SK-N-SH (cell line): ENCODE measurements at regions not wholly inside any gene's neighbourhood (a gene's known extent, or its start where the extent isn't known, plus 50 kb on each side); places are given as distances from the start of the nearest gene placed in this dataset.

Source experiments
- CTCF ChIA-PET: fragments of 300-600, 350-600 bp; formaldehyde crosslinking; extraction: SDS; loops from one replicate; lab custom pipeline; 2021; lab: Yijun Ruan, JAX
- POLR2A ChIA-PET: fragments of 350-600 bp; sonication (Branson Sonifier 250); formaldehyde crosslinking; extraction: SDS; loops from one replicate; lab custom pipeline; 2020; ENCODE audit warnings: antibody characterized with exemption, inconsistent platforms; lab: Yijun Ruan, JAX
- DNase-seq: peaks from one replicate; pipeline ENCODE4 v3.0.0; 2012
- H2AFZ ChIP-seq: fragments of 200-600 bp; sonication (generic); 2 replicates; pipeline ENCODE4 v1.8.1; 2016; ENCODE audit warnings: antibody characterized with exemption, mild to moderate bottlenecking, low read depth
- H3F3A ChIP-seq: fragments of 200-600 bp; sonication (generic); replicated peaks from 2 replicates; pipeline ENCODE3; 2016; ENCODE audit warnings: antibody characterized with exemption, mild to moderate bottlenecking; ENCODE audit not compliant: insufficient read depth
- H3K27ac ChIP-seq, 2 experiments: fragments of 200-500 bp in 1 of 2; fragments of 200-600 bp in 1 of 2; sonication (Bioruptor generic) in 1 of 2; sonication (generic), shearing (Covaris generic) in 1 of 2; 2 replicates each; pipeline versions ENCODE4 v1.5.1 to v1.6.1; 2014 to 2016; ENCODE audit warnings: low read depth in 2 of 2, inconsistent platforms in 1 of 2, low read length in 1 of 2, mild to moderate bottlenecking in 1 of 2, mixed read lengths in 1 of 2
- H3K27me3 ChIP-seq: fragments of 200-600 bp; sonication (generic), shearing (Covaris generic); 2 replicates; pipeline ENCODE4 v1.6.1; 2016; ENCODE audit warnings: mixed run types; ENCODE audit not compliant: insufficient read depth
- H3K36me3 ChIP-seq, 2 experiments: fragments of 200-500 bp in 1 of 2; fragments of 200-600 bp in 1 of 2; sonication (Bioruptor generic) in 1 of 2; sonication (generic) in 1 of 2; replicated peaks in 1 of 2; 2 replicates each; pipeline versions ENCODE3 to v1.5.1; 2014 to 2016; ENCODE audit warnings: low read length in 1 of 2, mild to moderate bottlenecking in 1 of 2; ENCODE audit not compliant: insufficient read depth in 2 of 2, control insufficient read depth in 1 of 2
- H3K4me1 ChIP-seq, 2 experiments: fragments of 200-500 bp in 1 of 2; fragments of 200-600 bp in 1 of 2; sonication (Bioruptor generic) in 1 of 2; sonication (generic), shearing (Covaris generic) in 1 of 2; 2 replicates each; pipeline versions ENCODE4 v1.5.1 to v1.6.1; 2014 to 2016; ENCODE audit warnings: low read depth in 1 of 2, low read length in 1 of 2, mixed run types in 1 of 2; ENCODE audit not compliant: insufficient read depth in 2 of 2, control insufficient read depth in 1 of 2
- H3K4me2 ChIP-seq: fragments of 200-600 bp; sonication (generic), shearing (Covaris generic); 2 replicates; pipeline ENCODE4 v1.6.1; 2017; ENCODE audit warnings: mixed run types
- H3K4me3 ChIP-seq, 2 experiments: fragments of 200-500 bp in 1 of 2; fragments of 200-600 bp in 1 of 2; sonication (Bioruptor generic) in 1 of 2; sonication (generic), shearing (Covaris generic) in 1 of 2; 2 replicates each; pipeline versions ENCODE4 v1.5.1 to v1.8.1; 2014 to 2016; ENCODE audit warnings: low read depth in 2 of 2, inconsistent platforms in 1 of 2, low read length in 1 of 2, mild to moderate bottlenecking in 1 of 2, mixed read lengths in 1 of 2, moderate library complexity in 1 of 2
- H3K79me2 ChIP-seq: fragments of 200-600 bp; sonication (generic); 2 replicates; pipeline ENCODE4 v1.8.1; 2017; ENCODE audit warnings: mild to moderate bottlenecking; ENCODE audit not compliant: insufficient read depth
- H3K9ac ChIP-seq: fragments of 200-600 bp; sonication (generic); 2 replicates; pipeline ENCODE4 v1.6.1; 2017; ENCODE audit warnings: mixed run types
- H3K9me2 ChIP-seq: fragments of 200-600 bp; sonication (generic); 2 replicates; pipeline ENCODE4 v1.6.1; 2017; ENCODE audit warnings: mixed run types
- H3K9me3 ChIP-seq: fragments of 200-600 bp; sonication (generic); 2 replicates; pipeline ENCODE4 v1.6.1; 2017; ENCODE audit warnings: mixed run types, mild to moderate bottlenecking, moderate library complexity
- H4K20me1 ChIP-seq: fragments of 200-600 bp; sonication (generic); 2 replicates; pipeline ENCODE4 v1.6.1; 2017; ENCODE audit warnings: mild to moderate bottlenecking, mixed run types; ENCODE audit not compliant: insufficient read depth
- ELF1 ChIP-seq: IDR thresholded peaks from 2 replicates; pipeline ENCODE4 v1.4.0; 2012
- FOXJ3 ChIP-seq: sonication (generic); formaldehyde crosslinking; IDR thresholded peaks from 2 replicates; pipeline ENCODE4 v1.5.1; 2020; ENCODE audit warnings: mild to moderate bottlenecking, missing genetic modification reagents
- FOXM1 ChIP-seq: IDR thresholded peaks from 2 replicates; pipeline ENCODE4 v1.4.0; 2012; ENCODE audit warnings: low read depth, mild to moderate bottlenecking
- GABPA ChIP-seq: IDR thresholded peaks from 2 replicates; pipeline ENCODE4 v1.4.0; 2012; ENCODE audit warnings: low read depth, mild to moderate bottlenecking
- GATA2 ChIP-seq: sonication (generic); formaldehyde crosslinking; IDR thresholded peaks from 2 replicates; pipeline ENCODE4 v1.5.0; 2020; ENCODE audit warnings: mild to moderate bottlenecking, missing genetic modification reagents
- RAD21 ChIP-seq: IDR thresholded peaks from 2 replicates; pipeline ENCODE4 v1.6.1; 2012; ENCODE audit warnings: mild to moderate bottlenecking, low read length
- RCOR1 ChIP-seq: fragments of 150-350 bp; IDR thresholded peaks from 2 replicates; pipeline ENCODE4 v1.6.1; 2017; ENCODE audit warnings: antibody characterized with exemption, low read length
- RFX5 ChIP-seq: IDR thresholded peaks from 2 replicates; pipeline ENCODE4 v1.6.1; 2012; ENCODE audit warnings: mild to moderate bottlenecking, improper control_type of control experiment, low read length
- SIN3A ChIP-seq: IDR thresholded peaks from 2 replicates; pipeline ENCODE4 v1.6.1; 2012; ENCODE audit warnings: low read depth, mild to moderate bottlenecking, low read length, moderate library complexity, borderline replicate concordance
- SMC3 ChIP-seq: IDR thresholded peaks from 2 replicates; pipeline ENCODE4 v1.6.1; 2012; ENCODE audit warnings: low read depth, low read length, improper control_type of control experiment
- USF2 ChIP-seq: fragments of 150-350 bp; IDR thresholded peaks from 2 replicates; pipeline ENCODE4 v1.6.1; 2017; ENCODE audit warnings: antibody characterized with exemption, low read length, low read depth, borderline replicate concordance
- YY1 ChIP-seq: IDR thresholded peaks from 2 replicates; pipeline ENCODE4 v1.4.0; 2012; ENCODE audit warnings: low read depth, mild to moderate bottlenecking
- WGBS: methylation state at CpG from one replicate; pipeline ENCODE4 v1.1.6; 2017; ENCODE audit warnings: low lambda C conversion rate; 5-methylcytosine and 5-hydroxymethylcytosine counted together
- TF ChIP-seq, protein P1 (sequence below): fragments of 150-350 bp; IDR thresholded peaks from 2 replicates; pipeline ENCODE4 v1.6.1; 2016; ENCODE audit warnings: mild to moderate bottlenecking, low read depth, low read length
- TF ChIP-seq, protein P2 (sequence below): IDR thresholded peaks from 2 replicates; pipeline ENCODE4 v1.4.0; 2012; ENCODE audit warnings: low read depth, borderline replicate concordance
- TF ChIP-seq, protein P3 (sequence below): fragments of 200-600 bp; sonication (generic); IDR thresholded peaks from 2 replicates; pipeline ENCODE4 v1.6.1; 2017; ENCODE audit warnings: antibody characterized with exemption, mild to moderate bottlenecking, moderate library complexity

DNA sequence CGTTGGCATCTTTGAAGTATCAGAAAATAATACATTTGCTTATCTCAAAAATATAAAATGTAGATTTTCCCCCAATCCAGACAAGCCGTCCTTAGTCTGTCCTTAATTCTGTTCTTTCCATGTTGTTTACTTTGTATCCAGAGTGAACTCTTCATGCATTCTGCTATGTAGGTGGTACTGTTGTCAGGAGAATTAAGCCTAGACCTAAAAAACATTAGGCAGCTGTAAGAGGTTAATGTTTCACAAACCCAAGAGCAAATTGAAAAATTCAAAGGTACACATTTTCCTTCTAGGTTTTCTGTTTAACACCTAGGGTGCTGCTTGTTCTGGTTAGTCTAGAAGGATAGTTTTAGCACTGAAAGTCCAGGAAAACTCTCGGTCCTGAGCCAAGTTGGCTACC, 426.4 kb downstream of the QKI start:
- Histone ChIP-seq H3K27ac (no peak overlapping the region), H3K36me3 (no peaks in the 10 kb centered on the region), H3F3A (no peaks in the 10 kb centered on the region), H3K4me2 (no peak overlapping the region), H3K4me1 (peaks cover 0 to 3% of the 10 kb centered on the region in 2 experiments; a peak in 2 of 4 replicates), H3K9ac (no peak overlapping the region), H3K9me2 (no peaks in the 10 kb centered on the region), H3K27me3 (no peaks in the 10 kb centered on the region), H3K79me2 (no peaks in the 10 kb centered on the region), H4K20me1 (no peaks in the 10 kb centered on the region), H3K9me3 (no peaks in the 10 kb centered on the region), H2AFZ (no peak overlapping the region), H3K4me3 (no peak overlapping the region)
- ChIA-PET POLR2A (no interaction called here), CTCF (no interaction called here)
- no peak for DNase-seq
- TF ChIP-seq ELF1 (no peak), SIN3A (no peak), RFX5 (no peak), SMC3 (no peak), USF2 (no peak), FOXM1 (no peak)
- TF ChIP-seq, protein P1, sequence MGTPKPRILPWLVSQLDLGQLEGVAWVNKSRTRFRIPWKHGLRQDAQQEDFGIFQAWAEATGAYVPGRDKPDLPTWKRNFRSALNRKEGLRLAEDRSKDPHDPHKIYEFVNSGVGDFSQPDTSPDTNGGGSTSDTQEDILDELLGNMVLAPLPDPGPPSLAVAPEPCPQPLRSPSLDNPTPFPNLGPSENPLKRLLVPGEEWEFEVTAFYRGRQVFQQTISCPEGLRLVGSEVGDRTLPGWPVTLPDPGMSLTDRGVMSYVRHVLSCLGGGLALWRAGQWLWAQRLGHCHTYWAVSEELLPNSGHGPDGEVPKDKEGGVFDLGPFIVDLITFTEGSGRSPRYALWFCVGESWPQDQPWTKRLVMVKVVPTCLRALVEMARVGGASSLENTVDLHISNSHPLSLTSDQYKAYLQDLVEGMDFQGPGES, result no peak
- 25% methylated on average over 3 of the region's 3 CpGs for WGBS

DNA sequence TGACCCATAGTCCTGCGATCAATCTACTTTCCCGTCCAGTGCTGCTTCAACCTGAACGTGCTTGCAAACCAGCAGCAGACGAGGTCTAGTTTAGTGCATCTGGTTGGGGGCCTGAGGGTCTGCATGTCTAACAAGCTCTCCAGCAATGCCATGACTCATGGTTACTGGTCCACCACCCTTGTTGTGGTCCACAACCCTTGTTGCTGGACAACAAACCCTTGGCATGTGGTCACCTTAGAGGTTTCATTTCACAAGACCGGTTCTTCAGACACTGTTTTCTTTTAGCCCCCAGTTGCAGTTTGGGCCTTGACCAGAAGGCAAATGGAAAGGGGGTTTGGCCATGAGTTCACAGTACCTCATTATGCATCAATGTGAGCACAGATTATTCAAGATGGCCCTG, 424.8 kb downstream of the QKI start:
- Histone ChIP-seq H4K20me1 (no peaks in the 10 kb centered on the region), H3F3A (no peaks in the 10 kb centered on the region), H3K4me2 (no peak overlapping the region), H3K4me3 (no peak overlapping the region), H3K27me3 (no peaks in the 10 kb centered on the region), H3K4me1 (peaks cover 0 to 3% of the 10 kb centered on the region in 2 experiments; a peak in 2 of 4 replicates), H3K79me2 (no peaks in the 10 kb centered on the region), H3K27ac (no peak overlapping the region), H3K9ac (no peak overlapping the region), H3K9me2 (no peaks in the 10 kb centered on the region), H2AFZ (no peak overlapping the region), H3K9me3 (no peaks in the 10 kb centered on the region), H3K36me3 (no peaks in the 10 kb centered on the region)
- TF ChIP-seq GABPA (no peak), YY1 (no peak)
- 53% methylated on average over 5 of the region's 5 CpGs for WGBS
- CTCF ChIA-PET, result no interaction called here
- POLR2A ChIA-PET, result no interaction called here
- DNase-seq, result no peak

GRCh38 chr6:163837691-163838431, 423.3 kb downstream of the QKI start:
- TF ChIP-seq RAD21 (no peak), SIN3A (no peak), ELF1 (no peak), RCOR1 (no peak), GATA2 (CRISPR knock-in tag) (no peak), FOXJ3 (CRISPR knock-in tag) (no peak), FOXM1 (no peak)
- TF ChIP-seq, protein P2, sequence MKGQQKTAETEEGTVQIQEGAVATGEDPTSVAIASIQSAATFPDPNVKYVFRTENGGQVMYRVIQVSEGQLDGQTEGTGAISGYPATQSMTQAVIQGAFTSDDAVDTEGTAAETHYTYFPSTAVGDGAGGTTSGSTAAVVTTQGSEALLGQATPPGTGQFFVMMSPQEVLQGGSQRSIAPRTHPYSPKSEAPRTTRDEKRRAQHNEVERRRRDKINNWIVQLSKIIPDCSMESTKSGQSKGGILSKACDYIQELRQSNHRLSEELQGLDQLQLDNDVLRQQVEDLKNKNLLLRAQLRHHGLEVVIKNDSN, result no peak
- TF ChIP-seq, protein P3, sequence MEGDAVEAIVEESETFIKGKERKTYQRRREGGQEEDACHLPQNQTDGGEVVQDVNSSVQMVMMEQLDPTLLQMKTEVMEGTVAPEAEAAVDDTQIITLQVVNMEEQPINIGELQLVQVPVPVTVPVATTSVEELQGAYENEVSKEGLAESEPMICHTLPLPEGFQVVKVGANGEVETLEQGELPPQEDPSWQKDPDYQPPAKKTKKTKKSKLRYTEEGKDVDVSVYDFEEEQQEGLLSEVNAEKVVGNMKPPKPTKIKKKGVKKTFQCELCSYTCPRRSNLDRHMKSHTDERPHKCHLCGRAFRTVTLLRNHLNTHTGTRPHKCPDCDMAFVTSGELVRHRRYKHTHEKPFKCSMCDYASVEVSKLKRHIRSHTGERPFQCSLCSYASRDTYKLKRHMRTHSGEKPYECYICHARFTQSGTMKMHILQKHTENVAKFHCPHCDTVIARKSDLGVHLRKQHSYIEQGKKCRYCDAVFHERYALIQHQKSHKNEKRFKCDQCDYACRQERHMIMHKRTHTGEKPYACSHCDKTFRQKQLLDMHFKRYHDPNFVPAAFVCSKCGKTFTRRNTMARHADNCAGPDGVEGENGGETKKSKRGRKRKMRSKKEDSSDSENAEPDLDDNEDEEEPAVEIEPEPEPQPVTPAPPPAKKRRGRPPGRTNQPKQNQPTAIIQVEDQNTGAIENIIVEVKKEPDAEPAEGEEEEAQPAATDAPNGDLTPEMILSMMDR, result no peak
- no peak overlapping the region for H2AFZ ChIP-seq
- no peak overlapping the region for H3K27ac ChIP-seq
- no peak overlapping the region for H3K4me2 ChIP-seq
- no peak overlapping the region for H3K9ac ChIP-seq
- H4K20me1 ChIP-seq, result no peaks in the 10 kb centered on the region
- H3F3A ChIP-seq, result no peaks in the 10 kb centered on the region
- ChIA-PET POLR2A (no interaction called here), CTCF (interaction anchor here (0.8 kb wide), 1 partner anchor 9 kb away, joined by 4 read pairs; no protein-coding TSS in a partner anchor)
- DNase-seq, result no peak
- no peaks in the 10 kb centered on the region for H3K9me2 ChIP-seq
- no peaks in the 10 kb centered on the region for H3K9me3 ChIP-seq
- H3K27me3 ChIP-seq, result no peaks in the 10 kb centered on the region
- no peaks in the 10 kb centered on the region for H3K36me3 ChIP-seq
- H3K4me3 ChIP-seq, result no peak overlapping the region
- WGBS, result 34% methylated on average over 11 of the region's 17 CpGs
- peaks cover 0 to 3% of the 10 kb centered on the region in 2 experiments; a peak in 2 of 4 replicates for H3K4me1 ChIP-seq
- no peaks in the 10 kb centered on the region for H3K79me2 ChIP-seq
